ENCODE measurements at regions not wholly inside any gene's neighbourhood (a gene's known extent, or its start where the extent isn't known, plus 50 kb on each side); places are given as distances from the start of the nearest gene placed in this dataset.

GRCh38 chr12:115849262-115849943 is 428.1 kb downstream of the MED13L start:
- Mint-ChIP-seq H3K36me3 (ENCODE audit: low read depth) (no peaks in the 10 kb centered on the region), H3K4me3 (no peak overlapping the region), H3K9me3 (peaks cover 3% of the 10 kb centered on the region), H3K27ac (no peak overlapping the region), H3K4me1 (ENCODE audit: low read depth) (no peaks in the 10 kb centered on the region), H3K27me3 (ENCODE audit: insufficient read depth) (no peaks in the 10 kb centered on the region)
- DNase-seq (ENCODE audit: low spot score): no peak
- intact Hi-C loops (cut with micrococcal nuclease): no loop called here

- H3K9me3 Mint-ChIP-seq: peaks cover 3% of the 10 kb centered on the region
- no peak overlapping the region for H3K4me3 Mint-ChIP-seq
- no peak overlapping the region for H3K27ac Mint-ChIP-seq
- H3K27me3 Mint-ChIP-seq (ENCODE audit: insufficient read depth): no peaks in the 10 kb centered on the region
- intact Hi-C loops (cut with micrococcal nuclease): no loop called here
- H3K36me3 Mint-ChIP-seq (ENCODE audit: low read depth): no peaks in the 10 kb centered on the region
- H3K4me1 Mint-ChIP-seq (ENCODE audit: low read depth): no peaks in the 10 kb centered on the region
- no peak for DNase-seq (ENCODE audit: low spot score)
Measured at GRCh38 chr12:115847398-115847797, 430.1 kb downstream of the MED13L start.

DNA sequence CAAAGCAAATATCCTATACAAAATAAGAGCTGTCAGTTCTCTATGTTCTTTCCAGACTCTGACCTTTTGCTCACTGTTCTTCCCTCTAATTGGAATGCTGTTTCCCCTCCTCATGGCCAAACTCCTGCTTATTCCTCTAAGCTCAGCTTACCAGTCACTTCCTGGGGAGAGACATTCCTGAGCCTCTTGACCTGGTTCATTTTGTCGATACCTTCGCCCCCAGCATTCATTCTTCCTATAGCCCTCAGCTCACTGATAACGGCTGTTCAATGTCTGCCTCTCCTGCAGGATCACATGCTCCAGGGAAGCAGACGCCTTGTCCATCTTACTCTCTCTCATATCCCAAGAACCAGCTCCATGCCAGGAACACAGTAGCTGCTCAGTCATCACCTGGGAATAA is 431.0 kb downstream of the MED13L start:
- intact Hi-C loops (cut with micrococcal nuclease): no loop called here
- no peaks in the 10 kb centered on the region for H3K27me3 Mint-ChIP-seq (ENCODE audit: insufficient read depth)
- no peak overlapping the region for H3K4me3 Mint-ChIP-seq
- no peak overlapping the region for H3K27ac Mint-ChIP-seq
- no peaks in the 10 kb centered on the region for H3K36me3 Mint-ChIP-seq (ENCODE audit: low read depth)
- no peak for DNase-seq (ENCODE audit: low spot score)
- peaks cover 3% of the 10 kb centered on the region for H3K9me3 Mint-ChIP-seq
- H3K4me1 Mint-ChIP-seq (ENCODE audit: low read depth): no peaks in the 10 kb centered on the region

GRCh38 chr12:115840159-115840558 is 437.3 kb downstream of the MED13L start:
- no peak for DNase-seq (ENCODE audit: low spot score)
- Mint-ChIP-seq H3K27me3 (ENCODE audit: insufficient read depth) (no peaks in the 10 kb centered on the region), H3K27ac (no peak overlapping the region), H3K4me3 (no peak overlapping the region), H3K4me1 (ENCODE audit: low read depth) (no peaks in the 10 kb centered on the region), H3K9me3 (no peaks in the 10 kb centered on the region), H3K36me3 (ENCODE audit: low read depth) (no peaks in the 10 kb centered on the region)
- intact Hi-C loops (cut with micrococcal nuclease): no loop called here

GRCh38 chr12:115838952-115839351 is 438.5 kb downstream of the MED13L start:
- no peaks in the 10 kb centered on the region for H3K27me3 Mint-ChIP-seq (ENCODE audit: insufficient read depth)
- no peak overlapping the region for H3K4me3 Mint-ChIP-seq
- intact Hi-C loops (cut with micrococcal nuclease): no loop called here
- no peaks in the 10 kb centered on the region for H3K36me3 Mint-ChIP-seq (ENCODE audit: low read depth)
- H3K27ac Mint-ChIP-seq: no peak overlapping the region
- DNase-seq (ENCODE audit: low spot score): no peak
- H3K4me1 Mint-ChIP-seq (ENCODE audit: low read depth): no peaks in the 10 kb centered on the region
- no peaks in the 10 kb centered on the region for H3K9me3 Mint-ChIP-seq

- Mint-ChIP-seq H3K27me3 (ENCODE audit: insufficient read depth) (no peaks in the 10 kb centered on the region), H3K4me3 (no peak overlapping the region), H3K36me3 (ENCODE audit: low read depth) (no peaks in the 10 kb centered on the region), H3K27ac (no peak overlapping the region), H3K9me3 (no peaks in the 10 kb centered on the region), H3K4me1 (ENCODE audit: low read depth) (no peaks in the 10 kb centered on the region)
- intact Hi-C loops (cut with micrococcal nuclease): no loop called here
- no peak for DNase-seq (ENCODE audit: low spot score)
Measured at GRCh38 chr12:115837220-115837619, 440.3 kb downstream of the MED13L start.

DNA sequence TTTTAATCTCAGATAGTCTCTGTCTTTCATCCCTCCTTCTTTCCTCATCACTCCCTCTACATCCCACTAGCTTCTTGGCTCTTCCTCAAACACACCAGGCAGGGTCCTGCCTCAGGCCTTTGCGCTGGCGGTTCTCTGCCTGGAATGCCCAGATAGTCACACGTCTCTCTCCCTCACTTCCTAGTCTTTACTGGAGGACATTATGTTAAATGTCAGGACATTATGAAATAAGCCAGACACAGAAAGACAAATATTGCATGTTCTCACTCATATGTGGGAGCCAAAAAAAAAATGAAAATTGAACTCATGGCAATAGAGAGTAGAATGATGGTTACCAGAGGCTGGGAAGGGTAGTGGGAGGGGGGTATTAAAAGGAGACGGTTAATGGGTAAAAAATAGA is 442.0 kb downstream of the MED13L start:
- H3K36me3 Mint-ChIP-seq (ENCODE audit: low read depth): no peaks in the 10 kb centered on the region
- no peaks in the 10 kb centered on the region for H3K27me3 Mint-ChIP-seq (ENCODE audit: insufficient read depth)
- no peaks in the 10 kb centered on the region for H3K9me3 Mint-ChIP-seq
- DNase-seq (ENCODE audit: low spot score): no peak
- H3K4me3 Mint-ChIP-seq: no peak overlapping the region
- intact Hi-C loops (cut with micrococcal nuclease): no loop called here
- H3K4me1 Mint-ChIP-seq (ENCODE audit: low read depth): no peaks in the 10 kb centered on the region
- no peak overlapping the region for H3K27ac Mint-ChIP-seq

DNA sequence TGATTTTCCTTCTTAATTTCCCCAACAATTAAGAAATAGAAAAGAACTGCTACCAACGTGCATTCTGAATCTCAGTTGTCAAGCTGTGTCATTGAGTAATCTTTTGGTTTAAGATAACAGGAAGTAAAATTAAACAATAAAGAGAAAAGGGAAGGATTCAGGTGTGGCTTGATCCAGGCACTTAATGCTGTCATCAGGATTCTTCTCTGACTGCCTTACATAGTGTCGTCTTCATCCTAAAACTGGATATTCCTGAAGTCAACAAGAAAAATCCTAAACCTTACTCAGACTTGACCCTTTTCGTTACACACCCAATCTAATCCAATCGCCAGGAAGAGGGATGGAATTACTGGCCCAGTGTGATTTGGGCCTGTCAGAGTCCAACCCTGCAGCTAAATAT is 443.8 kb downstream of the MED13L start:
- Mint-ChIP-seq H3K27me3 (ENCODE audit: insufficient read depth) (no peaks in the 10 kb centered on the region), H3K4me1 (ENCODE audit: low read depth) (no peaks in the 10 kb centered on the region), H3K4me3 (no peak overlapping the region), H3K36me3 (ENCODE audit: low read depth) (no peaks in the 10 kb centered on the region), H3K27ac (no peak overlapping the region), H3K9me3 (no peaks in the 10 kb centered on the region)
- intact Hi-C loops (cut with micrococcal nuclease): no loop called here
- no peak for DNase-seq (ENCODE audit: low spot score)

- Mint-ChIP-seq H3K27me3 (ENCODE audit: insufficient read depth) (no peaks in the 10 kb centered on the region), H3K27ac (no peak overlapping the region), H3K36me3 (ENCODE audit: low read depth) (no peaks in the 10 kb centered on the region), H3K4me1 (ENCODE audit: low read depth) (no peaks in the 10 kb centered on the region), H3K4me3 (no peak overlapping the region), H3K9me3 (no peaks in the 10 kb centered on the region)
- DNase-seq (ENCODE audit: low spot score): no peak
- intact Hi-C loops (cut with micrococcal nuclease): no loop called here
Measured at GRCh38 chr12:115830633-115831032, 446.9 kb downstream of the MED13L start.

- Mint-ChIP-seq H3K4me3 (no peak overlapping the region), H3K9me3 (no peaks in the 10 kb centered on the region), H3K36me3 (ENCODE audit: low read depth) (no peaks in the 10 kb centered on the region), H3K4me1 (ENCODE audit: low read depth) (no peaks in the 10 kb centered on the region), H3K27me3 (ENCODE audit: insufficient read depth) (no peaks in the 10 kb centered on the region), H3K27ac (no peak overlapping the region)
- no peak for DNase-seq (ENCODE audit: low spot score)
- intact Hi-C loops (cut with micrococcal nuclease): no loop called here
Measured at GRCh38 chr12:115830070-115830469, 447.4 kb downstream of the MED13L start.

- H3K27me3 Mint-ChIP-seq (ENCODE audit: insufficient read depth): no peaks in the 10 kb centered on the region
- no peaks in the 10 kb centered on the region for H3K9me3 Mint-ChIP-seq
Measured at GRCh38 chr12:115828168-115828567, 449.3 kb downstream of the MED13L start.

DNA sequence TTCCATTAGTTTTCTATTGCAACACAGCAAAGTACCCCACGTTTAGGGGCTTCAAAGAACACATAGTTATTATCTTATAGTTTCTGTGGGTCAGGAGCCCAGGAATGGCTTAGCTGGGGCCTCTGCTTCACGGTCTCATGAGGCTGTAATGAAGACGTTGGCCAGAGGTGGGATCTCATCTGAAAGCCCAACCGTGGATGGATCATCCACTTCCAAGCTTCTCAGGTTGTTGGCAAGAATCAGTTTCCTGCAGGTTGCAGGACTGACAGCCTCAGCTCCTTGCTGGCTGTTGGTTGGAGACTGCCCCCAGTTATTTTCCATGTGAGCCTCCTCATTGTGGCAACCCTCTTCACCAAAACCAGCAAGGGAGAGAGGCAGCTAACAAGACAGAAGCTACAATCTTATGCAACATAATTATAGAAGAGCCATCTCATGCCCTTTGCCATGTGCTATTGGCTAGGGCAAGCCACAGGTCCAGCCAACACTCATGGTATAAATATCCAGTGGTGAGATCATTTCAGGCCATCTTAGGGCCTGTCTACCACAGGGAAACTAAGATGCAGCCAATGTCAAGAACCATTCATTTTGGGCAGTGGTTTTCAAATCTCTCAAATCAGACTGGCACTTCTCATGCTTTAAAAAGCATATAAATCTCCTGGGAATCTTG is 452.4 kb downstream of the MED13L start:
- intact Hi-C loops (cut with micrococcal nuclease): no loop called here
- no peaks in the 10 kb centered on the region for H3K4me1 Mint-ChIP-seq (ENCODE audit: low read depth)

More at GRCh38 chr12:115828168-115828567, 449.3 kb downstream of the MED13L start:
- H3K27ac Mint-ChIP-seq: no peak overlapping the region
- intact Hi-C loops (cut with micrococcal nuclease): no loop called here
- DNase-seq (ENCODE audit: low spot score): no peak
- H3K4me1 Mint-ChIP-seq (ENCODE audit: low read depth): no peaks in the 10 kb centered on the region
- H3K36me3 Mint-ChIP-seq (ENCODE audit: low read depth): no peaks in the 10 kb centered on the region
- H3K4me3 Mint-ChIP-seq: no peak overlapping the region

GRCh38 chr12:115823635-115824034 is 453.9 kb downstream of the MED13L start:
- intact Hi-C loops (cut with micrococcal nuclease): no loop called here

More for the DNA sequence above, 452.4 kb downstream of the MED13L start:
- H3K27ac Mint-ChIP-seq: no peak overlapping the region
- DNase-seq (ENCODE audit: low spot score): no peak
- no peaks in the 10 kb centered on the region for H3K9me3 Mint-ChIP-seq
- no peaks in the 10 kb centered on the region for H3K36me3 Mint-ChIP-seq (ENCODE audit: low read depth)
- H3K27me3 Mint-ChIP-seq (ENCODE audit: insufficient read depth): no peaks in the 10 kb centered on the region
- H3K4me3 Mint-ChIP-seq: no peak overlapping the region

More at GRCh38 chr12:115823635-115824034, 453.9 kb downstream of the MED13L start:
- H3K9me3 Mint-ChIP-seq: no peaks in the 10 kb centered on the region
- H3K4me3 Mint-ChIP-seq: no peak overlapping the region
- no peaks in the 10 kb centered on the region for H3K27me3 Mint-ChIP-seq (ENCODE audit: insufficient read depth)
- no peak overlapping the region for H3K27ac Mint-ChIP-seq
- no peak for DNase-seq (ENCODE audit: low spot score)
- no peaks in the 10 kb centered on the region for H3K36me3 Mint-ChIP-seq (ENCODE audit: low read depth)
- H3K4me1 Mint-ChIP-seq (ENCODE audit: low read depth): no peaks in the 10 kb centered on the region
